ENCODE measurements at regions not wholly inside any gene's neighbourhood (a gene's known extent, or its start where the extent isn't known, plus 50 kb on each side); places are given as distances from the start of the nearest gene placed in this dataset.

GRCh38 chr6:94548201-94548600 lies 1029.1 kb upstream of the MANEA start:
- no peak for FAIRE-seq
- intact Hi-C loops (cut with DNase I) = no loop called here

DNA sequence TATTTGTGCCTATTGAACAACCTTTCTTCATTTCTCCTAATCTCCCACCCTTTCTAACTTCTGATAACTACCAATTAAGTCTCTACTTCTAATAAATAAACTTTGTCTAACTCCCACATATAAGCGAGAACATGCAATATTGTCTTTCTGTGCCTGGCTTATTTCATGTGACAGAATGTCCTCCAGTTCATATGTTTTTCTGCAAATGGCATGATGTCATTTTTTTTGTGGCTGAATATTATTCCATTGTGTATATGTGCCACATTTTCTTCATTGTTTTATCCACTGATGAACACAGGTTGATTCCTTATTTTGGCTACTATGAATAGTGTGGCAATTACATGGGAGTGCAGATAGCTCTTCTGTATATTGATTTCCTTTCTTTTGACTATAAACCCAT lies 1041.5 kb upstream of the MANEA start:
- Histone ChIP-seq H3K36me3 (ENCODE audit: control insufficient read depth in 2 of 3, insufficient read depth in 3 of 3, low read length in 3 of 3) (no peaks in the 10 kb centered on the region), H3K27me3 (ENCODE audit: control insufficient read depth, insufficient read depth, low read length) (no peaks in the 10 kb centered on the region), H3K4me3 (ENCODE audit: low read length in 3 of 3) (no peak overlapping the region), H3K4me1 (ENCODE audit: control insufficient read depth in 2 of 3, insufficient read depth in 2 of 3, low read depth in 1 of 3, low read length in 3 of 3) (no peaks in the 10 kb centered on the region), H3K9me3 (ENCODE audit: control insufficient read depth in 2 of 3, insufficient read depth in 1 of 3, low read length in 3 of 3) (no peaks in the 10 kb centered on the region), H3K27ac (ENCODE audit: low read depth in 2 of 2, low read length in 2 of 2) (no peak overlapping the region), H3K9ac (ENCODE audit: low read length in 3 of 3) (no peak overlapping the region)
- FAIRE-seq (no peak), DNase-seq (no peak)
- intact Hi-C loops (cut with DNase I) = no loop called here
- no peak for TF ChIP-seq CTCF (IDR thresholded peaks at IDR 0.05; ENCODE audit: borderline replicate concordance, extremely low read depth, insufficient read depth)

More at GRCh38 chr6:94548201-94548600, 1029.1 kb upstream of the MANEA start:
- H3K27ac ChIP-seq (ENCODE audit: low read depth in 2 of 2, low read length in 2 of 2) = no peak overlapping the region
- no peak overlapping the region for H3K4me3 ChIP-seq (ENCODE audit: low read length in 3 of 3)
- DNase-seq = peak in 1 of 5 donors; percentile 5
- H3K27me3 ChIP-seq (ENCODE audit: control insufficient read depth, insufficient read depth, low read length) = no peaks in the 10 kb centered on the region
- H3K9me3 ChIP-seq (ENCODE audit: control insufficient read depth in 2 of 3, insufficient read depth in 1 of 3, low read length in 3 of 3) = no peaks in the 10 kb centered on the region
- TF ChIP-seq CTCF (IDR thresholded peaks at IDR 0.05; ENCODE audit: borderline replicate concordance, extremely low read depth, insufficient read depth) = no peak
- no peaks in the 10 kb centered on the region for H3K4me1 ChIP-seq (ENCODE audit: control insufficient read depth in 2 of 3, insufficient read depth in 2 of 3, low read depth in 1 of 3, low read length in 3 of 3)
- no peaks in the 10 kb centered on the region for H3K36me3 ChIP-seq (ENCODE audit: control insufficient read depth in 2 of 3, insufficient read depth in 3 of 3, low read length in 3 of 3)
- no peak overlapping the region for H3K9ac ChIP-seq (ENCODE audit: low read length in 3 of 3)

- Histone ChIP-seq H3K9me3 (ENCODE audit: control insufficient read depth in 2 of 3, insufficient read depth in 1 of 3, low read length in 3 of 3) (no peaks in the 10 kb centered on the region), H3K9ac (ENCODE audit: low read length in 3 of 3) (no peak overlapping the region), H3K36me3 (ENCODE audit: control insufficient read depth in 2 of 3, insufficient read depth in 3 of 3, low read length in 3 of 3) (no peaks in the 10 kb centered on the region), H3K27me3 (ENCODE audit: control insufficient read depth, insufficient read depth, low read length) (no peaks in the 10 kb centered on the region), H3K4me1 (ENCODE audit: control insufficient read depth in 2 of 3, insufficient read depth in 2 of 3, low read depth in 1 of 3, low read length in 3 of 3) (no peaks in the 10 kb centered on the region), H3K4me3 (ENCODE audit: low read length in 3 of 3) (no peak overlapping the region), H3K27ac (ENCODE audit: low read depth in 2 of 2, low read length in 2 of 2) (no peak overlapping the region)
- TF ChIP-seq CTCF (IDR thresholded peaks at IDR 0.05; ENCODE audit: borderline replicate concordance, extremely low read depth, insufficient read depth) = no peak
- DNase-seq (peak in 2 of 5 donors; percentile 12 to 44), FAIRE-seq (no peak)
- intact Hi-C loops (cut with DNase I) = no loop called here
Measured at GRCh38 chr6:94511502-94512088, 1065.7 kb upstream of the MANEA start.

- DNase-seq (peak in 3 of 5 donors; percentile 1 to 62 (median 9)), FAIRE-seq (no peak)
Measured at GRCh38 chr6:94510877-94511276, 1066.5 kb upstream of the MANEA start.

More at GRCh38 chr6:94510877-94511276, 1066.5 kb upstream of the MANEA start:
- TF ChIP-seq CTCF (IDR thresholded peaks at IDR 0.05; ENCODE audit: borderline replicate concordance, extremely low read depth, insufficient read depth) = no peak
- no peak overlapping the region for H3K27ac ChIP-seq (ENCODE audit: low read depth in 2 of 2, low read length in 2 of 2)
- no peaks in the 10 kb centered on the region for H3K9me3 ChIP-seq (ENCODE audit: control insufficient read depth in 2 of 3, insufficient read depth in 1 of 3, low read length in 3 of 3)
- no peak overlapping the region for H3K9ac ChIP-seq (ENCODE audit: low read length in 3 of 3)
- H3K4me1 ChIP-seq (ENCODE audit: control insufficient read depth in 2 of 3, insufficient read depth in 2 of 3, low read depth in 1 of 3, low read length in 3 of 3) = no peaks in the 10 kb centered on the region
- H3K4me3 ChIP-seq (ENCODE audit: low read length in 3 of 3) = no peak overlapping the region
- intact Hi-C loops (cut with DNase I) = no loop called here
- H3K27me3 ChIP-seq (ENCODE audit: control insufficient read depth, insufficient read depth, low read length) = no peaks in the 10 kb centered on the region
- no peaks in the 10 kb centered on the region for H3K36me3 ChIP-seq (ENCODE audit: control insufficient read depth in 2 of 3, insufficient read depth in 3 of 3, low read length in 3 of 3)

All from kidney (tissue), 13 donors.